ENCODE measurements at regions not wholly inside any gene's neighbourhood (a gene's known extent, or its start where the extent isn't known, plus 50 kb on each side); places are given as distances from the start of the nearest gene placed in this dataset.

DNA sequence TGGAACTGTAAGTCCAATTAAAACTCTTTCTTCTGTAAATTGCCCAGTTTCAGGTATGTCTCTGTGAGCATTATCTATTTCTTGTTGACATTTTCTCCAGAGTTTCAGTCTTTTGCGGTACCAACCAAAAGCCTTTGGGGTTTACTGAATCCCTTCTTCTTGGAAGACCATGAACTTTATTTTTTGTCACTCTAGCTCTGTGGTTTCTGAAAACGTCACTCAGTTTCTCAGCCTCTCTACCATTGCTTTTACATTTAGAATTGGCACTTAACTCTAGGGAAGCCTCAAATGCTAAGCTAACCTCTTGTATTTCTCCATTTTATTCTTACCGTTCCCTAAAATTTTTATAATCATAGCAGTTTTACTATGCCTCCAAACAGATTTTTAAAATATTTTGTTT, 237.6 kb downstream of the CSNK2A3 start:
- Histone ChIP-seq H3K4me1 (no peaks in the 10 kb centered on the region), H3K27me3 (no peaks in the 10 kb centered on the region), H3K36me3 (no peaks in the 10 kb centered on the region), H3K4me3 (no peak overlapping the region), H3K27ac (no peak overlapping the region), H3K9me3 (no peaks in the 10 kb centered on the region)
- TF ChIP-seq, protein P1, sequence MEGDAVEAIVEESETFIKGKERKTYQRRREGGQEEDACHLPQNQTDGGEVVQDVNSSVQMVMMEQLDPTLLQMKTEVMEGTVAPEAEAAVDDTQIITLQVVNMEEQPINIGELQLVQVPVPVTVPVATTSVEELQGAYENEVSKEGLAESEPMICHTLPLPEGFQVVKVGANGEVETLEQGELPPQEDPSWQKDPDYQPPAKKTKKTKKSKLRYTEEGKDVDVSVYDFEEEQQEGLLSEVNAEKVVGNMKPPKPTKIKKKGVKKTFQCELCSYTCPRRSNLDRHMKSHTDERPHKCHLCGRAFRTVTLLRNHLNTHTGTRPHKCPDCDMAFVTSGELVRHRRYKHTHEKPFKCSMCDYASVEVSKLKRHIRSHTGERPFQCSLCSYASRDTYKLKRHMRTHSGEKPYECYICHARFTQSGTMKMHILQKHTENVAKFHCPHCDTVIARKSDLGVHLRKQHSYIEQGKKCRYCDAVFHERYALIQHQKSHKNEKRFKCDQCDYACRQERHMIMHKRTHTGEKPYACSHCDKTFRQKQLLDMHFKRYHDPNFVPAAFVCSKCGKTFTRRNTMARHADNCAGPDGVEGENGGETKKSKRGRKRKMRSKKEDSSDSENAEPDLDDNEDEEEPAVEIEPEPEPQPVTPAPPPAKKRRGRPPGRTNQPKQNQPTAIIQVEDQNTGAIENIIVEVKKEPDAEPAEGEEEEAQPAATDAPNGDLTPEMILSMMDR (IDR thresholded peaks at IDR 0.05): no peak
- no peak for TF ChIP-seq POLR2A (IDR thresholded peaks at IDR 0.05)
- no peak for DNase-seq

GRCh38 chr11:11113626-11114025, 239.4 kb downstream of the CSNK2A3 start:
- TF ChIP-seq POLR2A (IDR thresholded peaks at IDR 0.05): no peak
- TF ChIP-seq, protein P1 (IDR thresholded peaks at IDR 0.05): no peak
- H3K9me3 ChIP-seq: no peaks in the 10 kb centered on the region

DNA sequence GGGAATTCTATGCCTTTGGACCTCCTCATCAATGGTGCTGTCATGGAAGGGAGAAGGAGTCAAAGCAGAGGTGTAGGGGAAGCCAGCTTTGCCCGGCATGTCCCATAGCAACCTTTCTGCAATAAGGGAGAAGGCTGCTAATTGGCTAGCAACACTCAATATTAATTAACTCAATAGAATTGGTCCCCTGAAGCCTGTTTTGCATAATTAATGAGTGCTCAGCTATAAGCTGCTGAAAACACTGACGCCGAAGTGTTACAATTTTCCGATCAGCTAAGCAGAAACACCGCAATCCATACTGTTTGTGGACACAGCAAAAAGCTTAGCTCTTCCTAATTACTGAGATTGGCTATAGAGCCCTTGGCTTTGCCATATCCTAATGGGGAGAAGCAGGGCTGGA, 245.0 kb downstream of the CSNK2A3 start:
- no peaks in the 10 kb centered on the region for H3K36me3 ChIP-seq
- H3K4me3 ChIP-seq: no peak overlapping the region
- H3K27me3 ChIP-seq: no peaks in the 10 kb centered on the region
- no peaks in the 10 kb centered on the region for H3K4me1 ChIP-seq
- H3K27ac ChIP-seq: no peak overlapping the region
- peaks cover 0 to 3% (median 0%) of the 10 kb centered on the region in 4 donors for H3K9me3 ChIP-seq
- TF ChIP-seq, protein P1 (IDR thresholded peaks at IDR 0.05): no peak
- TF ChIP-seq POLR2A (IDR thresholded peaks at IDR 0.05): no peak
- no peak for DNase-seq

More at GRCh38 chr11:11113626-11114025, 239.4 kb downstream of the CSNK2A3 start:
- no peak for DNase-seq
- no peaks in the 10 kb centered on the region for H3K27me3 ChIP-seq
- no peaks in the 10 kb centered on the region for H3K36me3 ChIP-seq
- no peak overlapping the region for H3K27ac ChIP-seq
- H3K4me3 ChIP-seq: no peak overlapping the region
- no peaks in the 10 kb centered on the region for H3K4me1 ChIP-seq

DNA sequence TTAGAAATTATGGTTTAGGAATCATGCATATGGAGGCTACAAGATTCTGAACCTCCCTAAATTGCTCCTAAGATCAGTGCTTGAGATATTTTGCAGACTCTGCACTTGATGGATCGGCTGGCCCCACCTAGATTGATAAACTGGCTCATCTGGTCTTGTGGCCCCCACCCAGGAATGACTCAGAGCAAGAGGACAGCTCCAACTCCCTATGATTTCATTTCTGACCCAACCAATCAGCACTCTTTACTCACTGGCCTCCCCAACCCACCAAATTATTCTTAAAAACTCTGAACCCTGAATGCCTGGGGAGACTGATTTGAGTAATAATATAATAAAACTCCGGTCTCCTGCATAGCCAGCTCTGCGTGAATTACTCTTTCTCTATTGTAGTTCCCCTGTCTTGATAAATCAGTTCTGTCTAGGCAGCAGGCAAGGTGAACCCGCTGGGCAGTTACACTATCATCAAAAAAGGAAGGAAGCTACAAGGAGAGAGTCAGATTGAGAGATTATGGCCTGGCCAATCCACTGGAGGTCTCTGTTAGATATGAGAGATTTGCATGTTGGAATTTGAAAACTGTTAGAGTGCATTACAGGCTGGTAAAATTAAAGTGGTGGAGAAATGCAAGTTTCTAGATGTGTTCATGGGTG, 245.8 kb downstream of the CSNK2A3 start:
- no peak for TF ChIP-seq POLR2A (IDR thresholded peaks at IDR 0.05)
- TF ChIP-seq, protein P1 (IDR thresholded peaks at IDR 0.05): no peak
- H3K36me3 ChIP-seq: no peaks in the 10 kb centered on the region
- H3K27ac ChIP-seq: no peak overlapping the region
- H3K9me3 ChIP-seq: peaks cover 0 to 3% (median 0%) of the 10 kb centered on the region in 4 donors
- no peak overlapping the region for H3K4me3 ChIP-seq
- DNase-seq: no peak
- no peaks in the 10 kb centered on the region for H3K27me3 ChIP-seq
- H3K4me1 ChIP-seq: no peaks in the 10 kb centered on the region

- Histone ChIP-seq H3K4me3 (no peak overlapping the region), H3K4me1 (no peaks in the 10 kb centered on the region), H3K36me3 (no peaks in the 10 kb centered on the region), H3K9me3 (peaks cover 0 to 3% (median 0%) of the 10 kb centered on the region in 4 donors), H3K27me3 (no peaks in the 10 kb centered on the region), H3K27ac (no peak overlapping the region)
- no peak for DNase-seq
- TF ChIP-seq POLR2A (IDR thresholded peaks at IDR 0.05): no peak
- TF ChIP-seq, protein P1 (IDR thresholded peaks at IDR 0.05): no peak
Measured at GRCh38 chr11:11105361-11105760, 247.5 kb upstream of the ZBED5 start.

Measured in Peyer's patch (tissue), 4 donors.